DOHH2 (cell line): ENCODE measurements at regions not wholly inside any gene's neighbourhood (a gene's known extent, or its start where the extent isn't known, plus 50 kb on each side); places are given as distances from the start of the nearest gene placed in this dataset.

ENCODE experiments used
- H3F3A ChIP-seq: fragments of 200-600 bp; sonication (generic), shearing (Covaris generic); 2 replicates; pipeline ENCODE4 v1.6.0; 2016; ENCODE audit warnings: antibody characterized with exemption, mild to moderate bottlenecking; ENCODE audit not compliant: control insufficient read depth, insufficient read depth
- H3K27ac ChIP-seq: fragments of 200-600 bp; sonication (generic); 2 replicates; pipeline ENCODE4 v1.5.1; 2014; ENCODE audit warnings: low read depth, mild to moderate bottlenecking, low read length, moderate library complexity
- H3K27me3 ChIP-seq: fragments of 200-600 bp; sonication (generic); 2 replicates; pipeline ENCODE4 v1.6.1; 2014; ENCODE audit warnings: mild to moderate bottlenecking, low read length, mixed read lengths; ENCODE audit not compliant: control insufficient read depth
- H3K36me3 ChIP-seq: fragments of 200-600 bp; sonication (generic); 2 replicates; pipeline ENCODE4 v1.6.1; 2014; ENCODE audit warnings: mild to moderate bottlenecking, low read length, moderate library complexity, mixed read lengths; ENCODE audit not compliant: control insufficient read depth
- H3K4me1 ChIP-seq: fragments of 200-600 bp; sonication (generic); 2 replicates; pipeline ENCODE4 v1.6.1; 2014; ENCODE audit warnings: mild to moderate bottlenecking, low read length, mixed read lengths; ENCODE audit not compliant: control insufficient read depth
- H3K4me2 ChIP-seq: fragments of 200-600 bp; sonication (generic); 2 replicates; pipeline ENCODE4 v1.6.0; 2014; ENCODE audit warnings: mild to moderate bottlenecking, low read length, moderate library complexity
- H3K4me3 ChIP-seq: fragments of 200-600 bp; sonication (generic); 2 replicates; pipeline ENCODE4 v1.5.1; 2014; ENCODE audit warnings: mild to moderate bottlenecking, low read length, mixed read lengths
- H3K79me2 ChIP-seq: fragments of 200-600 bp; sonication (generic); 2 replicates; pipeline ENCODE4 v1.6.1; 2014; ENCODE audit warnings: mild to moderate bottlenecking, low read length, mixed read lengths; ENCODE audit not compliant: control insufficient read depth
- H3K9me2 ChIP-seq: fragments of 200-600 bp; sonication (generic); replicated peaks from 2 replicates; pipeline ENCODE4 v1.6.1; 2014; ENCODE audit warnings: mild to moderate bottlenecking, low read length, mixed read lengths; ENCODE audit not compliant: control insufficient read depth
- H3K9me3 ChIP-seq: fragments of 200-600 bp; sonication (generic); 2 replicates; pipeline ENCODE4 v1.6.1; 2014; ENCODE audit warnings: antibody characterized with exemption, low read length, mixed read lengths; ENCODE audit not compliant: control insufficient read depth, insufficient read depth
- H4K20me1 ChIP-seq: fragments of 200-600 bp; sonication (generic); 2 replicates; pipeline ENCODE4 v1.6.0; 2014; ENCODE audit warnings: low read depth, mild to moderate bottlenecking, antibody characterized with exemption, low read length, moderate library complexity; ENCODE audit not compliant: control insufficient read depth, insufficient read depth
- CTCF ChIP-seq: fragments of 200-600 bp; sonication (generic); IDR thresholded peaks from one replicate; pipeline ENCODE4 v1.5.1; 2014; ENCODE audit warnings: antibody characterized with exemption, mild to moderate bottlenecking, low read depth, low read length; ENCODE audit not compliant: poor library complexity, severe bottlenecking
- EZH2phosphoT487 ChIP-seq: fragments of 200-600 bp; sonication (generic); IDR thresholded peaks from 2 replicates; pipeline ENCODE4 v1.6.1; 2017; ENCODE audit warnings: borderline replicate concordance, mild to moderate bottlenecking, antibody characterized with exemption, low read length, moderate library complexity, mixed read lengths

GRCh38 chr7:45986355-45987298 lies 65.6 kb upstream of the IGFBP3 start:
- H3K4me3 ChIP-seq, result no peak overlapping the region
- H3K79me2 ChIP-seq, result no peaks in the 10 kb centered on the region
- TF ChIP-seq CTCF, result no peak
- no peak for TF ChIP-seq EZH2phosphoT487
- no peak overlapping the region for H3K27ac ChIP-seq
- H3K36me3 ChIP-seq, result no peaks in the 10 kb centered on the region
- H3K4me1 ChIP-seq, result no peaks in the 10 kb centered on the region
- H3K9me3 ChIP-seq, result no peaks in the 10 kb centered on the region
- no peak overlapping the region for H3K4me2 ChIP-seq
- no peaks in the 10 kb centered on the region for H3F3A ChIP-seq
- no peaks in the 10 kb centered on the region for H4K20me1 ChIP-seq
- H3K9me2 ChIP-seq, result no peaks in the 10 kb centered on the region
- no peaks in the 10 kb centered on the region; the same call in 1 of the 2 replicates for H3K27me3 ChIP-seq

GRCh38 chr7:45985902-45986301 lies 64.8 kb upstream of the IGFBP3 start:
- no peaks in the 10 kb centered on the region for H4K20me1 ChIP-seq
- TF ChIP-seq CTCF (no peak), EZH2phosphoT487 (no peak)
- no peaks in the 10 kb centered on the region for H3K36me3 ChIP-seq
- H3K9me2 ChIP-seq, result no peaks in the 10 kb centered on the region
- H3K27me3 ChIP-seq, result no peaks in the 10 kb centered on the region; the same call in 1 of the 2 replicates
- no peak overlapping the region for H3K4me3 ChIP-seq
- no peaks in the 10 kb centered on the region for H3F3A ChIP-seq
- no peak overlapping the region for H3K4me2 ChIP-seq
- no peaks in the 10 kb centered on the region for H3K79me2 ChIP-seq
- H3K9me3 ChIP-seq, result no peaks in the 10 kb centered on the region
- H3K4me1 ChIP-seq, result no peaks in the 10 kb centered on the region
- no peak overlapping the region for H3K27ac ChIP-seq

- H3K4me1 ChIP-seq, result no peaks in the 10 kb centered on the region
These were observed 63.6 kb upstream of the IGFBP3 start for GRCh38 chr7:45984386-45985295.

More at GRCh38 chr7:45984386-45985295, 63.6 kb upstream of the IGFBP3 start:
- Histone ChIP-seq H3K36me3 (no peaks in the 10 kb centered on the region), H3K79me2 (no peaks in the 10 kb centered on the region), H3F3A (no peaks in the 10 kb centered on the region), H3K9me3 (no peaks in the 10 kb centered on the region), H3K9me2 (no peaks in the 10 kb centered on the region), H3K27me3 (no peaks in the 10 kb centered on the region; the same call in 1 of the 2 replicates), H3K4me3 (no peak overlapping the region), H3K27ac (no peak overlapping the region), H4K20me1 (no peaks in the 10 kb centered on the region), H3K4me2 (no peak overlapping the region)
- TF ChIP-seq EZH2phosphoT487, result no peak
- no peak for TF ChIP-seq CTCF
